ES-I3 (cell line): ENCODE measurements at regions not wholly inside any gene's neighbourhood (a gene's known extent, or its start where the extent isn't known, plus 50 kb on each side); places are given as distances from the start of the nearest gene placed in this dataset.

Source experiments
- H3K36me3 ChIP-seq: 2 replicates; pipeline ENCODE4 v1.6.1; 2013; ENCODE audit warnings: mild to moderate bottlenecking, low read length, control low read depth, moderate library complexity; ENCODE audit not compliant: insufficient read depth
- H3K4me1 ChIP-seq: 2 replicates; pipeline ENCODE4 v1.6.1; 2013; ENCODE audit warnings: mild to moderate bottlenecking, control low read depth, low read length; ENCODE audit not compliant: insufficient read depth
- H3K9ac ChIP-seq: 2 replicates; pipeline ENCODE4 v1.6.1; 2013; ENCODE audit warnings: low read depth, mild to moderate bottlenecking, low read length, moderate library complexity
- H3K9me3 ChIP-seq: 2 replicates; pipeline ENCODE4 v1.6.1; 2013; ENCODE audit warnings: mild to moderate bottlenecking, low read length, moderate library complexity; ENCODE audit not compliant: control insufficient read depth, insufficient read depth

GRCh38 chr22:47994601-47995263 lies 1232.3 kb downstream of the TBC1D22A start:
- H3K9me3 ChIP-seq, result no peaks in the 10 kb centered on the region

GRCh38 chr22:47994045-47994444 lies 1231.6 kb downstream of the TBC1D22A start:
- H3K9me3 ChIP-seq, result peaks cover under 1% of the 10 kb centered on the region; the same call in 1 of the 2 replicates
- no peak overlapping the region for H3K9ac ChIP-seq
- H3K4me1 ChIP-seq, result no peaks in the 10 kb centered on the region
- no peaks in the 10 kb centered on the region for H3K36me3 ChIP-seq

More at GRCh38 chr22:47994601-47995263, 1232.3 kb downstream of the TBC1D22A start:
- Histone ChIP-seq H3K36me3 (no peaks in the 10 kb centered on the region), H3K4me1 (no peaks in the 10 kb centered on the region), H3K9ac (no peak overlapping the region)

DNA sequence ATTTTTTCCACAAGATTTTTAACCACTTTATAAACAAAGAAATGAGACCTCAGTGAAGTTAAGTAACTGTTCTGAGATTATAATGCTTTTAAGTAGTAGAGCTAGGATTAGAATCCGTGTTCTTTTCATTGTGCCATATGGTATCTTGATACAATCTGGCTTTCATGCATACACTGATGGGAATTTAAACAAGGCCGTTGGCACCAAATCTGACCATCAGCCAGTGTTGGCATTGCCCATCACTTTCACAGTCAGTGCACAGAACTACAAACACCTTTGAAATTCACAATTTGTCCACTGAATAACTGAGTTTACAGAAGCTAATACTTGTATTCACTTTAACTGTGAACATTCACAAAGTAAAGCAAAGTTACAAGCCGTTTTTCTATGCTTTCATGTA lies 1228.0 kb downstream of the TBC1D22A start:
- H3K4me1 ChIP-seq, result no peaks in the 10 kb centered on the region
- no peaks in the 10 kb centered on the region for H3K36me3 ChIP-seq
- H3K9ac ChIP-seq, result no peak overlapping the region
- peaks cover 2% of the 10 kb centered on the region; the same call in 1 of the 2 replicates for H3K9me3 ChIP-seq

DNA sequence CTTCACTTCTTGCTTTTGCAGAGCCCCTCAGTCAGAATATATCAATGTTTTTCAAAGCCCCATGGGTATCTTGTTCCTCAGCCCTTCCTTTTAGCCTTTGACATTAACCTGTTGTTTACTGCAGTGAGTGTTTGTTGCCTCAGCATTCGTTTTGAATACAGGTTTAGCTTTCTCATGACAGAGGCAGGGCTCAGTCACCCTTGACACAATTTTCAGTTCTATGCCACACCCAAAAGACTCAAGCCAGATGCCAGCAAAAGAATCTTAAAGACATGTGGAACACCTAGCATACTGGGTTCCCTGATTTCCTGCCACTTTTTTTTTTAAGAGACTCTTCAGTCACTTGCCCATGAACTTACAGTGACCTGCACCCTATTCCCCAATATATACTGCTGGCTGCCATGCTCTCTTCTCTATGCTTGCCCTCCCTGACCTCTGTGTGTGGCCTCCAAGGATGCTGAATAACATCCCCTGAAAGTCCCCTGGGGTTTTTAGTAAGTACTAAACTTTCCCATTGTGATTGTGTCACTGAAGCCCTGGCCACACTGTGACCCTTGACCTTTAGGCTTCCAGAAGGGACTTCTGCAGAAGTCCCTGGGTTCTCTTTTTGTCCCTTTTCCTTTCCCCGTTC lies 1225.5 kb downstream of the TBC1D22A start:
- H3K4me1 ChIP-seq, result no peaks in the 10 kb centered on the region
- H3K9me3 ChIP-seq, result peaks cover 2% of the 10 kb centered on the region; the same call in 1 of the 2 replicates
- no peak overlapping the region for H3K9ac ChIP-seq
- no peaks in the 10 kb centered on the region for H3K36me3 ChIP-seq

- no peaks in the 10 kb centered on the region; the same call in 1 of the 2 replicates for H3K9me3 ChIP-seq
Observed at GRCh38 chr22:47976219-47976618, 1213.8 kb downstream of the TBC1D22A start.

GRCh38 chr22:47967831-47968230 lies 1205.4 kb downstream of the TBC1D22A start:
- no peak overlapping the region for H3K9ac ChIP-seq
- H3K36me3 ChIP-seq, result no peaks in the 10 kb centered on the region
- H3K9me3 ChIP-seq, result no peaks in the 10 kb centered on the region
- H3K4me1 ChIP-seq, result no peaks in the 10 kb centered on the region

More at GRCh38 chr22:47976219-47976618, 1213.8 kb downstream of the TBC1D22A start:
- H3K36me3 ChIP-seq, result no peaks in the 10 kb centered on the region
- no peaks in the 10 kb centered on the region for H3K4me1 ChIP-seq
- no peak overlapping the region for H3K9ac ChIP-seq

DNA sequence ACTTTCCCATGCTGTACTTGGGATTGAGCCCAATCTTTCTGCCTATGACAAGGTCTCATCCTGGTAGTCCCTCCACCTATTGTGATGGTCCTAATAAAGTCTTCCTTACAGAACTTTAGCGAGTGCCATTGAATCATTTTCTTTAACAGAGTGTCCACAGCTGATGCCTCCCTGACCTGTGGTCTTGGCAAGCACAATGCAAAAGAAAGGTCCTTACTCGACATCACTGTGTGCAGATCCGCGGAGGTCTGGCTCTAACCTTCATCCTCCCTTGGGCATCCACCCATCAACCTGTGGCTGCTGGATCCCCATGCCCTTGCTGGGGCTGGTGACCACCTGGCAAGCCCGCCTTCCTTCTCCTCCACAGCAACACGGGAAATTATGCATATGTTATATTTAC lies 1203.9 kb downstream of the TBC1D22A start:
- H3K4me1 ChIP-seq, result no peaks in the 10 kb centered on the region
- H3K9ac ChIP-seq, result no peak overlapping the region
- H3K36me3 ChIP-seq, result no peaks in the 10 kb centered on the region
- H3K9me3 ChIP-seq, result no peaks in the 10 kb centered on the region

GRCh38 chr22:47965896-47966295 lies 1203.4 kb downstream of the TBC1D22A start:
- H3K36me3 ChIP-seq, result no peaks in the 10 kb centered on the region

GRCh38 chr22:47965066-47965465 lies 1202.6 kb downstream of the TBC1D22A start:
- Histone ChIP-seq H3K9ac (no peak overlapping the region), H3K36me3 (no peaks in the 10 kb centered on the region), H3K9me3 (no peaks in the 10 kb centered on the region), H3K4me1 (no peaks in the 10 kb centered on the region)

More at GRCh38 chr22:47965896-47966295, 1203.4 kb downstream of the TBC1D22A start:
- H3K9ac ChIP-seq, result no peak overlapping the region
- no peaks in the 10 kb centered on the region for H3K9me3 ChIP-seq
- no peaks in the 10 kb centered on the region for H3K4me1 ChIP-seq

- Histone ChIP-seq H3K36me3 (no peaks in the 10 kb centered on the region), H3K4me1 (no peaks in the 10 kb centered on the region), H3K9ac (no peak overlapping the region), H3K9me3 (no peaks in the 10 kb centered on the region)
Observed at GRCh38 chr22:47963660-47964059, 1201.2 kb downstream of the TBC1D22A start.

GRCh38 chr22:47957649-47958048 lies 1195.2 kb downstream of the TBC1D22A start:
- Histone ChIP-seq H3K9ac (no peak overlapping the region), H3K36me3 (no peaks in the 10 kb centered on the region), H3K9me3 (0 out of 2 replicates have a peak, but pooled peaks cover 5% of the 10 kb centered on the region), H3K4me1 (no peaks in the 10 kb centered on the region)

DNA sequence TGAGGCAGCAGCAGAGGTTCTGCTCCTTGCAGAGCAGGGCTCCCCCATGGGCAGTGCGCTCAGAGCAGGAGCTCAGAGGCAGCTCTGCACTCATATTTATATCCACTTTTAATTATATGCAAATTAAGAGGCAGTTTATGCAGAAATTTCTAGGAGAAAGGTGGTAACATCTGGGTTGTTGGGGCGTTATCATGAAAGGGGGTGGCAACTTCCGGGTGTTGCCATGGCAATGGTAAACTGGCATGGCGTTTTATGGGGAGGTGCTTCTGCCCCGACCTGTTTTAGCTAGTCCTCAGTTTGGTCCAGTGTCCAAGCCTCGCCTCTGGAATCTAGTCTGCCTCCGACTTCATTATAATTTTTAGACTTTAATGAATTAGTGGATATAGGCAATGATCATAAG lies 1191.7 kb downstream of the TBC1D22A start:
- H3K4me1 ChIP-seq, result no peaks in the 10 kb centered on the region
- H3K36me3 ChIP-seq, result no peaks in the 10 kb centered on the region
- H3K9ac ChIP-seq, result no peak overlapping the region
- H3K9me3 ChIP-seq, result peaks cover 5% of the 10 kb centered on the region; the same call in 1 of the 2 replicates

DNA sequence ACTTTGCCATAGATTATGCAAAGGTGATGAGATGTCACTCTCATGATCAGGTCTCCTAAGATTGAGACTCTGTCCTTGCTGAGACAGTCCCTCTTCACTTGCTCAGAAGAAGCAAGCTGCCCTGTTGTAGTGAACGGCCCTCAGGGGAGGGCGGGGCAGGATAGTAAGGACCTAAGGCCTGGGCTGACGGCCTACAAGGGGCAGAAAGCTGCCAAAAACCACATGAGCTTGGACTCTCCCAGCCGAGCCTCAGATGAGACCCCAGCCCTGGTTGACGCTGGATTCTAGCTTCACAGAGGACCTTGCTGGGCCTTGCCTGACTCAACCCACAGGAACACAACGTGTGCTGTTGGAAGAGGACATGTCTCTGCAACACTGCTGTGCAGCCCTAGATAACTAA lies 1182.5 kb downstream of the TBC1D22A start:
- no peaks in the 10 kb centered on the region for H3K36me3 ChIP-seq
- no peaks in the 10 kb centered on the region for H3K4me1 ChIP-seq
- no peak overlapping the region for H3K9ac ChIP-seq
- no peaks in the 10 kb centered on the region; the same call in none of the 2 replicates for H3K9me3 ChIP-seq

GRCh38 chr22:47943729-47944700 lies 1181.6 kb downstream of the TBC1D22A start:
- no peaks in the 10 kb centered on the region for H3K4me1 ChIP-seq

More at GRCh38 chr22:47943729-47944700, 1181.6 kb downstream of the TBC1D22A start:
- Histone ChIP-seq H3K9me3 (no peaks in the 10 kb centered on the region; the same call in 1 of the 2 replicates), H3K36me3 (no peaks in the 10 kb centered on the region), H3K9ac (no peak overlapping the region)
